ENCODE measurements at regions not wholly inside any gene's neighbourhood (a gene's known extent, or its start where the extent isn't known, plus 50 kb on each side); places are given as distances from the start of the nearest gene placed in this dataset.

DNA sequence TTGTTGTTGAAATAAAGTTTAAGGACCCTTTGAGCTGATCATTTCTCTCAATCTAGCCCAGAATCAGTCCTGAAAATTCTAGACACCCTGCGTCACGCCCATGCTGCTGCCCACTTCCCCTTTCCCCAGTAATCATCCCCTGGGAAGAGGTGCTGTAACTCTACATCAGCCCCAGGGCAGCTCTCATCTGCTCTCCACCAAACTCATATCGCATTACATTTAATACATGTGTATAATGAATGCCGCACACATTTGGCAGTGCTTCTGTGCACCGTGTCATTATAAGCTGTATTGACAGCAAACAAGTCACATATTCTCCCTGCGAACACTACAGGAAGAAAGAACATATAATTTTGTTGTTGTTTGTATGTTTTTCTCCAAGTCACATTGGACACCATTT is 539.7 kb upstream of the DAB1 start:
- H2AFZ ChIP-seq (ENCODE audit: insufficient read depth, low read depth, low read length, poor library complexity, severe bottlenecking) = no peak overlapping the region
- ATAC-seq (ENCODE audit: low read depth) (no peak), DNase-seq (no peak)
- no peak overlapping the region for H3K4me3 ChIP-seq (ENCODE audit: control extremely low read depth in 1 of 5, extremely low read depth in 1 of 5, insufficient read depth in 1 of 5, low read depth in 2 of 5, low read length in 4 of 5)
- no peak overlapping the region for H3K27ac Mint-ChIP-seq
- no peaks in the 10 kb centered on the region for H3K27me3 Mint-ChIP-seq
- H3K4me3 Mint-ChIP-seq = no peak overlapping the region
- WGBS (ENCODE audit: insufficient coverage) = 80% methylated on average over 2 of the region's 6 CpGs
- H3K79me2 ChIP-seq (ENCODE audit: control insufficient read depth, insufficient read depth, low read length) = no peaks in the 10 kb centered on the region
- H3K9me3 Mint-ChIP-seq (ENCODE audit: insufficient read depth) = no peaks in the 10 kb centered on the region
- H3K27me3 ChIP-seq (replicated peaks in 1 of 4; ENCODE audit: control extremely low read depth in 1 of 4, control insufficient read depth in 3 of 4, insufficient read depth in 4 of 4, low read length in 3 of 4) = no peaks in the 10 kb centered on the region
- ChIA-PET CTCF (no interaction called here), POLR2A (no interaction called here)
- H3K4me1 Mint-ChIP-seq = no peaks in the 10 kb centered on the region
- H3K36me3 ChIP-seq (replicated peaks in 1 of 2; ENCODE audit: control extremely low read depth in 1 of 2, control insufficient read depth in 1 of 2, extremely low read depth in 1 of 2, insufficient read depth in 2 of 2, low read length in 1 of 2) = no peaks in the 10 kb centered on the region
- TF ChIP-seq, protein P1, sequence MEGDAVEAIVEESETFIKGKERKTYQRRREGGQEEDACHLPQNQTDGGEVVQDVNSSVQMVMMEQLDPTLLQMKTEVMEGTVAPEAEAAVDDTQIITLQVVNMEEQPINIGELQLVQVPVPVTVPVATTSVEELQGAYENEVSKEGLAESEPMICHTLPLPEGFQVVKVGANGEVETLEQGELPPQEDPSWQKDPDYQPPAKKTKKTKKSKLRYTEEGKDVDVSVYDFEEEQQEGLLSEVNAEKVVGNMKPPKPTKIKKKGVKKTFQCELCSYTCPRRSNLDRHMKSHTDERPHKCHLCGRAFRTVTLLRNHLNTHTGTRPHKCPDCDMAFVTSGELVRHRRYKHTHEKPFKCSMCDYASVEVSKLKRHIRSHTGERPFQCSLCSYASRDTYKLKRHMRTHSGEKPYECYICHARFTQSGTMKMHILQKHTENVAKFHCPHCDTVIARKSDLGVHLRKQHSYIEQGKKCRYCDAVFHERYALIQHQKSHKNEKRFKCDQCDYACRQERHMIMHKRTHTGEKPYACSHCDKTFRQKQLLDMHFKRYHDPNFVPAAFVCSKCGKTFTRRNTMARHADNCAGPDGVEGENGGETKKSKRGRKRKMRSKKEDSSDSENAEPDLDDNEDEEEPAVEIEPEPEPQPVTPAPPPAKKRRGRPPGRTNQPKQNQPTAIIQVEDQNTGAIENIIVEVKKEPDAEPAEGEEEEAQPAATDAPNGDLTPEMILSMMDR (IDR thresholded peaks at IDR 0.05) = no peak
- no peak for TF ChIP-seq EZH2 (IDR thresholded peaks at IDR 0.05; ENCODE audit: borderline replicate concordance, insufficient read depth, low read depth, low read length, poor library complexity, severe bottlenecking)
- no peak overlapping the region for H3K27ac ChIP-seq (ENCODE audit: low read length in 2 of 2)
- H3K4me1 ChIP-seq (ENCODE audit: control insufficient read depth in 2 of 2, insufficient read depth in 2 of 2, low read length in 2 of 2) = no peaks in the 10 kb centered on the region
- intact Hi-C loops (cut with micrococcal nuclease) = no loop called here
- H3K4me2 ChIP-seq (replicated peaks; ENCODE audit: low read depth, low read length, poor library complexity, severe bottlenecking) = no peak overlapping the region
- no peak overlapping the region for H3K9ac ChIP-seq (ENCODE audit: low read length)
- H3K9me3 ChIP-seq (ENCODE audit: control extremely low read depth in 1 of 3, control insufficient read depth in 2 of 3, insufficient read depth in 1 of 3, low read length in 2 of 3) = no peaks in the 10 kb centered on the region
- no peaks in the 10 kb centered on the region for H4K20me1 ChIP-seq (ENCODE audit: control insufficient read depth, insufficient read depth, low read length, poor library complexity, severe bottlenecking)

DNA sequence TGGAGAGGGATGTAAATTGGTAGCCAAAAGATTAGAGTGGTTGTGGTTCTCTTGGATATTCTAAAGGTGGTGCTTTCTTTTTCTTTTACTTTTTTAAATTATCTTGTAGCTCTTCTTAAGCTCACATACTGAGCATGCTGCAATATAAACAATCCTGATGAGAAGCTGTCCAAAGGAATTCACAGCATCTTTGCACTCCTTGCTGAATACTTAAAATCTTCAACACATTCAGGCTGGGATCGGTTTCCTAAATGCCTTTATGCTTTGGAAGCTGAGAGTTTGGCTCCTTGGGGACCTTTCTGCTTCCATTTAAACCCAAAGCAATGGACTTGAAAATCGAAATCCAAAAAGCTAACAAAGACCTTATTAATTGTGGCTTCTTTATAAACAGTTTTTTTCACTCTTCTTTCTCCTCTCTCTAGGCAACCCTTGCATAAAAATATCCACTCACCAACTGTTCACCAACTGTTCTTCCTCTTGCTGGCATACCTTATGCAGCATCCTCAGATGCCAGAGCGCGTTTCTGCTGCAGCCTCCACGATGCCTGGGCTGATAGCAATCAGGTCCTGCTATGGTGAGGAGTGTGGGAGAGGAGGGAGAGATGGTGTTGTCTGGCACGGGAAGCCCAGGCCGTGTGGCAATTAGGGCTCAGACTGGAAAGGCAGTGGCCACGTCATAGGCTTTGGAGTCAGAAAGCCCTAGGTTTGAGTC is 535.8 kb upstream of the DAB1 start:
- H3K9me3 Mint-ChIP-seq (ENCODE audit: insufficient read depth) = no peaks in the 10 kb centered on the region
- TF ChIP-seq, protein P1 (IDR thresholded peaks at IDR 0.05) = no peak
- TF ChIP-seq EZH2 (IDR thresholded peaks at IDR 0.05; ENCODE audit: borderline replicate concordance, insufficient read depth, low read depth, low read length, poor library complexity, severe bottlenecking) = no peak

More for the DNA sequence above, 535.8 kb upstream of the DAB1 start:
- Histone ChIP-seq H4K20me1 (ENCODE audit: control insufficient read depth, insufficient read depth, low read length, poor library complexity, severe bottlenecking) (no peaks in the 10 kb centered on the region), H3K79me2 (ENCODE audit: control insufficient read depth, insufficient read depth, low read length) (no peaks in the 10 kb centered on the region), H3K9me3 (ENCODE audit: control extremely low read depth in 1 of 3, control insufficient read depth in 2 of 3, insufficient read depth in 1 of 3, low read length in 2 of 3) (no peaks in the 10 kb centered on the region), H3K4me1 (ENCODE audit: control insufficient read depth in 2 of 2, insufficient read depth in 2 of 2, low read length in 2 of 2) (no peaks in the 10 kb centered on the region), H3K27ac (ENCODE audit: low read length in 2 of 2) (no peak overlapping the region), H3K27me3 (replicated peaks in 1 of 4; ENCODE audit: control extremely low read depth in 1 of 4, control insufficient read depth in 3 of 4, insufficient read depth in 4 of 4, low read length in 3 of 4) (no peaks in the 10 kb centered on the region), H3K36me3 (replicated peaks in 1 of 2; ENCODE audit: control extremely low read depth in 1 of 2, control insufficient read depth in 1 of 2, extremely low read depth in 1 of 2, insufficient read depth in 2 of 2, low read length in 1 of 2) (no peaks in the 10 kb centered on the region), H3K9ac (ENCODE audit: low read length) (no peak overlapping the region), H3K4me2 (replicated peaks; ENCODE audit: low read depth, low read length, poor library complexity, severe bottlenecking) (no peak overlapping the region), H2AFZ (ENCODE audit: insufficient read depth, low read depth, low read length, poor library complexity, severe bottlenecking) (no peak overlapping the region), H3K4me3 (ENCODE audit: control extremely low read depth in 1 of 5, extremely low read depth in 1 of 5, insufficient read depth in 1 of 5, low read depth in 2 of 5, low read length in 4 of 5) (no peak overlapping the region)
- Mint-ChIP-seq H3K27ac (no peak overlapping the region), H3K27me3 (no peaks in the 10 kb centered on the region), H3K4me1 (no peaks in the 10 kb centered on the region), H3K4me3 (no peak overlapping the region)
- ChIA-PET CTCF (no interaction called here), POLR2A (no interaction called here)
- intact Hi-C loops (cut with micrococcal nuclease) = no loop called here
- no peak for ATAC-seq (ENCODE audit: low read depth)
- no peak for DNase-seq
- WGBS (ENCODE audit: insufficient coverage) = 67% methylated on average over 3 of the region's 8 CpGs
